HEK293 (cell line): ENCODE measurements at regions not wholly inside any gene's neighbourhood (a gene's known extent, or its start where the extent isn't known, plus 50 kb on each side); places are given as distances from the start of the nearest gene placed in this dataset.

Experiments
- CTCF ChIA-PET: fragments of 350-600 bp; formaldehyde crosslinking; extraction: SDS; loops from one replicate; lab custom pipeline; 2021; ENCODE audit warnings: antibody characterized with exemption; lab: Yijun Ruan, JAX
- POLR2A ChIA-PET: fragments of 300-600 bp; formaldehyde crosslinking; extraction: SDS; loops from one replicate; lab custom pipeline; 2020; ENCODE audit warnings: antibody characterized with exemption, inconsistent platforms; lab: Yijun Ruan, JAX
- H3K27ac ChIP-seq: fragments of 200-500 bp; sonication (Bioruptor generic); 2 replicates; pipeline ENCODE4 v1.5.1; 2014; ENCODE audit warnings: low read depth, low read length, control low read depth, inconsistent platforms; ENCODE audit errors: extremely low read depth
- H3K36me3 ChIP-seq, 2 experiments: fragments of 200-500 bp in 1 of 2; sonication (Bioruptor generic) in 1 of 2; 1 replicate in 1 of 2; 2 replicates in 1 of 2; pipeline ENCODE4 v1.5.1; 2014 to 2017; ENCODE audit warnings: inconsistent platforms in 2 of 2, low read length in 2 of 2; ENCODE audit not compliant: control insufficient read depth in 2 of 2, insufficient read depth in 1 of 2
- H3K4me1 ChIP-seq: fragments of 200-500 bp; sonication (Bioruptor generic); 2 replicates; pipeline ENCODE4 v1.5.1; 2014; ENCODE audit warnings: mild to moderate bottlenecking, low read length, inconsistent platforms; ENCODE audit not compliant: control insufficient read depth, insufficient read depth
- H3K4me3 ChIP-seq: 2 replicates; pipeline ENCODE4 v1.5.1; 2011; ENCODE audit warnings: low read depth, mild to moderate bottlenecking, control low read depth, low read length, moderate library complexity
- H3K9me3 ChIP-seq: fragments of 200-500 bp; sonication (Bioruptor generic); 2 replicates; pipeline ENCODE4 v1.5.1; 2014; ENCODE audit warnings: low read depth, low read length, inconsistent platforms; ENCODE audit not compliant: control insufficient read depth, insufficient read depth
- HIC1 ChIP-seq: fragments of 450-650 bp; formaldehyde crosslinking; IDR thresholded peaks from 2 replicates; pipeline ENCODE4 v1.5.1; 2016; ENCODE audit warnings: missing biosample characterization, missing genetic modification characterization
- INSM2 ChIP-seq: fragments of 450-650 bp; formaldehyde crosslinking; IDR thresholded peaks from 2 replicates; pipeline ENCODE4 v1.5.1; 2016; ENCODE audit warnings: missing biosample characterization, missing genetic modification characterization
- KLF17 ChIP-seq: fragments of 450-650 bp; formaldehyde crosslinking; IDR thresholded peaks from 2 replicates; pipeline ENCODE4 v1.5.1; 2016; ENCODE audit warnings: missing biosample characterization, missing genetic modification characterization
- PBX3 ChIP-seq: sonication (generic); formaldehyde crosslinking; IDR thresholded peaks from 2 replicates; pipeline ENCODE4 v1.8.1; 2022; ENCODE audit warnings: mild to moderate bottlenecking, moderate library complexity, missing genetic modification reagents
- PRDM6 ChIP-seq: fragments of 450-650 bp; formaldehyde crosslinking; IDR thresholded peaks from 2 replicates; pipeline ENCODE4 v1.5.1; 2017; ENCODE audit warnings: missing biosample characterization, missing genetic modification characterization
- ZBTB21 ChIP-seq: fragments of 450-650 bp; formaldehyde crosslinking; IDR thresholded peaks from 2 replicates; pipeline ENCODE4 v1.5.1; 2017; ENCODE audit warnings: missing biosample characterization, missing genetic modification characterization
- ZEB2 ChIP-seq: fragments of 450-650 bp; formaldehyde crosslinking; IDR thresholded peaks from 2 replicates; pipeline ENCODE4 v1.5.1; 2016; ENCODE audit warnings: missing biosample characterization, missing genetic modification characterization
- ZFP3 ChIP-seq: fragments of 450-650 bp; formaldehyde crosslinking; IDR thresholded peaks from 2 replicates; pipeline ENCODE4 v1.5.1; 2016; ENCODE audit warnings: low read depth, missing biosample characterization, missing genetic modification characterization
- ZFP69B ChIP-seq: fragments of 450-650 bp; formaldehyde crosslinking; IDR thresholded peaks from 2 replicates; pipeline ENCODE4 v1.5.1; 2016; ENCODE audit warnings: missing biosample characterization, missing genetic modification characterization
- ZNF391 ChIP-seq: fragments of 450-650 bp; formaldehyde crosslinking; IDR thresholded peaks from 2 replicates; pipeline ENCODE4 v1.5.1; 2016; ENCODE audit warnings: low read depth, missing biosample characterization, missing genetic modification characterization, borderline replicate concordance
- ZNF394 ChIP-seq: fragments of 450-650 bp; formaldehyde crosslinking; IDR thresholded peaks from 2 replicates; pipeline ENCODE4 v1.5.1; 2016; ENCODE audit warnings: missing biosample characterization, missing genetic modification characterization, mild to moderate bottlenecking, moderate library complexity, borderline replicate concordance
- ZNF398 ChIP-seq: fragments of 450-650 bp; formaldehyde crosslinking; IDR thresholded peaks from 2 replicates; pipeline ENCODE4 v1.5.1; 2017; ENCODE audit warnings: missing biosample characterization, missing genetic modification characterization
- ZNF473 ChIP-seq: fragments of 450-650 bp; formaldehyde crosslinking; IDR thresholded peaks from 2 replicates; pipeline ENCODE4 v1.5.1; 2017; ENCODE audit warnings: missing biosample characterization, missing genetic modification characterization
- ZNF48 ChIP-seq: fragments of 450-650 bp; formaldehyde crosslinking; IDR thresholded peaks from 2 replicates; pipeline ENCODE4 v1.5.1; 2016; ENCODE audit warnings: missing biosample characterization, missing genetic modification characterization
- ZNF623 ChIP-seq: fragments of 450-650 bp; formaldehyde crosslinking; IDR thresholded peaks from 2 replicates; pipeline ENCODE4 v1.5.1; 2016; ENCODE audit warnings: missing biosample characterization, missing genetic modification characterization
- ZNF677 ChIP-seq: fragments of 450-650 bp; IDR thresholded peaks from 2 replicates; pipeline ENCODE4 v1.5.0; 2018; ENCODE audit warnings: missing biosample characterization, mild to moderate bottlenecking, missing genetic modification characterization, moderate library complexity
- ZNF792 ChIP-seq: fragments of 450-650 bp; formaldehyde crosslinking; IDR thresholded peaks from 2 replicates; pipeline ENCODE4 v1.5.1; 2016; ENCODE audit warnings: missing biosample characterization, missing genetic modification characterization
- ZNF837 ChIP-seq: fragments of 450-650 bp; formaldehyde crosslinking; IDR thresholded peaks from 2 replicates; pipeline ENCODE4 v1.5.1; 2016; ENCODE audit warnings: missing biosample characterization, missing genetic modification characterization
- ZSCAN16 ChIP-seq: fragments of 450-650 bp; formaldehyde crosslinking; IDR thresholded peaks from 2 replicates; pipeline ENCODE4 v1.5.1; 2016; ENCODE audit warnings: missing biosample characterization, missing genetic modification characterization
- ZSCAN4 ChIP-seq: fragments of 450-650 bp; formaldehyde crosslinking; IDR thresholded peaks from 2 replicates; pipeline ENCODE4 v1.5.1; 2017; ENCODE audit warnings: missing biosample characterization, missing genetic modification characterization

GRCh38 chr5:158461240-158461854 lies 602.4 kb upstream of the CLINT1 start:
- Histone ChIP-seq H3K36me3 (no peaks in the 10 kb centered on the region), H3K27ac (no peak overlapping the region), H3K4me1 (peaks cover 7% of the 10 kb centered on the region), H3K4me3 (no peak overlapping the region), H3K9me3 (no peaks in the 10 kb centered on the region)
- ChIA-PET CTCF (no interaction called here), POLR2A (no interaction called here)
- TF ChIP-seq ZNF837 (tag by site-specific recombination) (no peak), ZEB2 (tag by site-specific recombination) (no peak), PRDM6 (no peak), ZSCAN4 (tag by site-specific recombination) (no peak), ZNF48 (tag by site-specific recombination) (no peak), ZNF391 (tag by site-specific recombination) (no peak), PBX3 (CRISPR knock-in tag) (no peak), ZFP3 (tag by site-specific recombination) (no peak), ZNF473 (no peak)

- TF ChIP-seq ZNF623 (tag by site-specific recombination), result peak; percentile 49; the same call in 1 of the 2 replicates
- TF ChIP-seq HIC1, result no peak
- TF ChIP-seq, all 188 proteins: peak for 1
- H3K9me3 ChIP-seq, result no peaks in the 10 kb centered on the region
- H3K4me3 ChIP-seq, result no peak overlapping the region
- ChIA-PET CTCF (no interaction called here), POLR2A (no interaction called here)
- no peaks in the 10 kb centered on the region for H3K36me3 ChIP-seq
- no peaks in the 10 kb centered on the region for H3K4me1 ChIP-seq
- no peak overlapping the region for H3K27ac ChIP-seq
Measured at GRCh38 chr5:158458086-158458485, 599.1 kb upstream of the CLINT1 start.

- Histone ChIP-seq H3K36me3 (no peaks in the 10 kb centered on the region), H3K4me3 (no peak overlapping the region), H3K27ac (no peak overlapping the region), H3K4me1 (no peaks in the 10 kb centered on the region), H3K9me3 (no peaks in the 10 kb centered on the region)
- CTCF ChIA-PET, result interaction anchor here (0.6 to 0.8 kb wide), 4 partner anchors 11 to 1765 kb away, joined by 3 to 4 read pairs (median 3); no protein-coding TSS in a partner anchor
- POLR2A ChIA-PET, result interaction anchor here (0.5 kb wide), 1 partner anchor 1934 kb away, joined by 6 read pairs; no protein-coding TSS in a partner anchor
- TF ChIP-seq ZNF792 (tag by site-specific recombination), result no peak
- TF ChIP-seq ZNF677 (tag by site-specific recombination), result no peak
- peak; percentile 51; the same call in 1 of the 2 replicates for TF ChIP-seq ZNF398 (tag by site-specific recombination)
- peak; percentile 56; the same call in 1 of the 2 replicates for TF ChIP-seq ZNF394
- TF ChIP-seq ZFP69B (tag by site-specific recombination), result 0 out of 2 replicates have a peak, but pooled peaks have one; percentile 22
- TF ChIP-seq ZSCAN16 (tag by site-specific recombination), result no peak
- TF ChIP-seq KLF17 (tag by site-specific recombination), result 0 out of 2 replicates have a peak, but pooled peaks have one; percentile 28
- TF ChIP-seq ZBTB21 (tag by site-specific recombination), result 0 out of 2 replicates have a peak, but pooled peaks have one; percentile 50
- 0 out of 2 replicates have a peak, but pooled peaks have one; percentile 37 for TF ChIP-seq INSM2 (tag by site-specific recombination)
Measured at GRCh38 chr5:158456756-158457155, 597.8 kb upstream of the CLINT1 start.
